H9 (cell line): ENCODE measurements at regions not wholly inside any gene's neighbourhood (a gene's known extent, or its start where the extent isn't known, plus 50 kb on each side); places are given as distances from the start of the nearest gene placed in this dataset.

Source experiments
- DNase-seq: peaks from one replicate; pipeline ENCODE4 v3.0.0-alpha.2; 2017
- H2AFZ ChIP-seq: one replicate; pipeline ENCODE4 v1.6.1; 2013; ENCODE audit warnings: mild to moderate bottlenecking, low read length, control low read depth, moderate library complexity
- H2AK5ac ChIP-seq: 2 replicates; pipeline ENCODE4 v1.6.1; 2013; ENCODE audit warnings: low read length, control low read depth, mixed read lengths; ENCODE audit not compliant: insufficient read length
- H2BK120ac ChIP-seq: one replicate; pipeline ENCODE4 v1.6.1; 2013; ENCODE audit warnings: low read depth, mild to moderate bottlenecking, low read length, control low read depth, inconsistent platforms; ENCODE audit not compliant: poor library complexity, severe bottlenecking
- H2BK12ac ChIP-seq: 2 replicates; pipeline ENCODE4 v1.6.1; 2013; ENCODE audit warnings: low read length, control low read depth, mixed read lengths, low read depth; ENCODE audit not compliant: insufficient read length
- H2BK15ac ChIP-seq: 2 replicates; pipeline ENCODE4 v1.6.1; 2013; ENCODE audit warnings: low read depth, low read length, control low read depth
- H2BK20ac ChIP-seq: one replicate; pipeline ENCODE4 v1.6.1; 2013; ENCODE audit warnings: low read depth, mild to moderate bottlenecking, low read length, control low read depth, inconsistent platforms; ENCODE audit not compliant: poor library complexity, severe bottlenecking
- H2BK5ac ChIP-seq: 2 replicates; pipeline ENCODE4 v1.6.1; 2013; ENCODE audit warnings: low read length, control low read depth, mixed read lengths; ENCODE audit not compliant: insufficient read length
- H3K14ac ChIP-seq: 2 replicates; pipeline ENCODE4 v1.6.1; 2013; ENCODE audit warnings: low read length, control low read depth; ENCODE audit not compliant: insufficient read depth
- H3K18ac ChIP-seq: 2 replicates; pipeline ENCODE4 v1.6.1; 2013; ENCODE audit warnings: low read depth, mild to moderate bottlenecking, mixed read lengths, low read length, control low read depth; ENCODE audit not compliant: insufficient read length
- H3K23ac ChIP-seq: 2 replicates; pipeline ENCODE4 v1.6.1; 2013; ENCODE audit warnings: low read length, control low read depth, mixed read lengths, low read depth; ENCODE audit not compliant: insufficient read length
- H3K23me2 ChIP-seq: 2 replicates; pipeline ENCODE4 v1.6.1; 2013; ENCODE audit warnings: low read depth, mild to moderate bottlenecking, mixed read lengths, low read length, control low read depth; ENCODE audit not compliant: insufficient read length, poor library complexity, severe bottlenecking
- H3K27ac ChIP-seq: 2 replicates; pipeline ENCODE4 v1.5.1; 2013; ENCODE audit warnings: low read length, control low read depth, mixed read lengths, low read depth; ENCODE audit not compliant: insufficient read length
- H3K27me3 ChIP-seq: 2 replicates; pipeline ENCODE4 v1.6.1; 2013; ENCODE audit warnings: low read length, control low read depth, inconsistent platforms; ENCODE audit not compliant: insufficient read depth
- H3K4ac ChIP-seq: 2 replicates; pipeline ENCODE4 v1.6.1; 2013; ENCODE audit warnings: low read depth, mild to moderate bottlenecking, control low read depth, inconsistent platforms, low read length, moderate library complexity
- H3K4me1 ChIP-seq: 2 replicates; pipeline ENCODE4 v1.6.1; 2013; ENCODE audit warnings: low read length, control low read depth, inconsistent platforms; ENCODE audit not compliant: insufficient read depth
- H3K4me2 ChIP-seq: 2 replicates; pipeline ENCODE4 v1.6.1; 2013; ENCODE audit warnings: low read length, control low read depth, mixed read lengths; ENCODE audit not compliant: insufficient read length, insufficient read depth
- H3K56ac ChIP-seq: 2 replicates; pipeline ENCODE4 v1.6.1; 2013; ENCODE audit warnings: low read depth, mild to moderate bottlenecking, mixed read lengths, low read length, control low read depth; ENCODE audit not compliant: insufficient read length
- H3K79me1 ChIP-seq: 2 replicates; pipeline ENCODE4 v1.6.1; 2013; ENCODE audit warnings: low read depth, mild to moderate bottlenecking, moderate library complexity, low read length, control low read depth, inconsistent platforms; ENCODE audit not compliant: insufficient read depth, poor library complexity, severe bottlenecking
- H3K79me2 ChIP-seq: 2 replicates; pipeline ENCODE4 v1.6.1; 2013; ENCODE audit warnings: low read length, control low read depth, inconsistent platforms; ENCODE audit not compliant: insufficient read depth
- H3K9ac ChIP-seq: 2 replicates; pipeline ENCODE4 v1.6.1; 2013; ENCODE audit warnings: low read length, control low read depth, mixed read lengths; ENCODE audit not compliant: insufficient read length; ENCODE audit errors: extremely low read depth
- H3K9me3 ChIP-seq: one replicate; pipeline ENCODE4 v1.6.1; 2013; ENCODE audit warnings: low read depth, low read length, inconsistent platforms; ENCODE audit not compliant: control insufficient read depth
- H3T11ph ChIP-seq: one replicate; pipeline ENCODE4 v1.6.1; 2013; ENCODE audit warnings: mild to moderate bottlenecking, low read length, control low read depth, inconsistent platforms
- H4K20me1 ChIP-seq: one replicate; pipeline ENCODE4 v1.6.1; 2013; ENCODE audit not compliant: control insufficient read depth, insufficient read length, insufficient read depth
- H4K5ac ChIP-seq: 2 replicates; pipeline ENCODE4 v1.6.1; 2013; ENCODE audit warnings: low read depth, mild to moderate bottlenecking, mixed read lengths, low read length, control low read depth; ENCODE audit not compliant: insufficient read length
- H4K8ac ChIP-seq: replicated peaks from 2 replicates; pipeline ENCODE4 v1.6.1; 2013; ENCODE audit warnings: low read length, control low read depth, mixed read lengths, low read depth; ENCODE audit not compliant: insufficient read length
- H4K91ac ChIP-seq: 2 replicates; pipeline ENCODE4 v1.6.1; 2013; ENCODE audit warnings: low read depth, mild to moderate bottlenecking, moderate library complexity, mixed read lengths, low read length, control low read depth; ENCODE audit not compliant: insufficient read length
- H3K27ac Mint-ChIP-seq, 3 experiments: 2 replicates in 2 of 3; 3 replicates in 1 of 3; pipeline ENCODE4 v1.8.0; 2020 to 2021; ENCODE audit warnings: mixed read lengths in 3 of 3, mild to moderate bottlenecking in 1 of 3, moderate library complexity in 1 of 3
- H3K27me3 Mint-ChIP-seq: 2 replicates; pipeline ENCODE4 v1.8.0; 2021; ENCODE audit warnings: low read depth, mild to moderate bottlenecking, moderate library complexity, mixed read lengths
- H3K36me3 Mint-ChIP-seq, 3 experiments: 2 replicates in 2 of 3; 3 replicates in 1 of 3; pipeline ENCODE4 v1.8.0; 2020 to 2021; ENCODE audit warnings: low read depth in 3 of 3, mixed read lengths in 3 of 3; ENCODE audit not compliant: insufficient read depth in 1 of 3
- H3K4me1 Mint-ChIP-seq, 2 experiments: 2 replicates each; pipeline ENCODE4 v1.8.0; 2020; ENCODE audit warnings: mixed read lengths in 2 of 2
- H3K4me3 Mint-ChIP-seq, 2 experiments: 2 replicates in 1 of 2; 3 replicates in 1 of 2; pipeline ENCODE4 v1.8.0; 2020 to 2021; ENCODE audit warnings: mild to moderate bottlenecking in 2 of 2, mixed read lengths in 2 of 2, moderate library complexity in 1 of 2
- H3K9me3 Mint-ChIP-seq, 2 experiments: 2 replicates in 1 of 2; 3 replicates in 1 of 2; pipeline ENCODE4 v1.8.0; 2020; ENCODE audit warnings: mild to moderate bottlenecking in 2 of 2, mixed read lengths in 2 of 2, moderate library complexity in 1 of 2
- WGBS: extraction: QIAGEN DNeasy Blood & Tissue Kit; methylation state at CpG from one replicate; pipeline ENCODE4 v1.1.7; 2013; ENCODE audit warnings: missing lambda C conversion rate, low lambda C conversion rate, mixed read lengths; ENCODE audit not compliant: insufficient read length; ENCODE audit errors: extremely low coverage; 5-methylcytosine and 5-hydroxymethylcytosine counted together
- TF ChIP-seq, protein P1 (sequence below): fragments of 200-600 bp; sonication (generic); conservative IDR thresholded peaks from 3 replicates; pipeline ENCODE4 v1.8.0; 2021; ENCODE audit warnings: antibody characterized with exemption, mild to moderate bottlenecking

DNA sequence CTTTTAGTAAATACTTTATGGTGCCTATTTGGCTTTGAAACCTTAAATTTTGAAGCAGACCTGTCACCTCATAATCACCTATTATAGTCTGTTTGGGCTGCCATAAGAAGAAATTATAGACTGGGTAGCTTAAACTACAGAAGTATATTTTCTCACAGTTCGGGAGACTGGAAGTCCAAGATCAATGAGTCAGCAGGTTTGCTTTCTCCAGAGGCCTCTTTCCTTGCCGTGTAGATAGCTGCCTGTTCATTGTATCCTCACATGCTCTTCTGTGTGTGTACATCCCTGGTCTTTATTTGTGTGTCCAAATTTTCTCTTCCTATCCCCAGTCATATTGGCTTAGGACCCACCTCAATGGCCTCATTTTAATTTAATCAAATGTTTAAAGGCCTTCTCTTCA, 518.2 kb downstream of the ADGRL2 start:
- H3K27ac Mint-ChIP-seq, result peak overlapping the region in 1 of 3 experiments; percentile 4; a peak in 1 of 7 replicates

More for the DNA sequence above, 518.2 kb downstream of the ADGRL2 start:
- Histone ChIP-seq H3K27me3 (no peaks in the 10 kb centered on the region), H2AFZ (no peak overlapping the region), H4K5ac (no peak overlapping the region), H3K23ac (no peak overlapping the region), H3K14ac (no peak overlapping the region), H2BK12ac (no peak overlapping the region), H3K9ac (no peak overlapping the region), H3K56ac (no peak overlapping the region), H2BK20ac (no peak overlapping the region), H3K9me3 (no peaks in the 10 kb centered on the region), H2BK120ac (no peak overlapping the region), H3K18ac (no peak overlapping the region), H4K20me1 (no peaks in the 10 kb centered on the region), H4K91ac (no peak overlapping the region), H3K4me1 (no peaks in the 10 kb centered on the region), H3T11ph (no peak overlapping the region), H2AK5ac (no peak overlapping the region), H3K79me1 (no peaks in the 10 kb centered on the region), H3K27ac (no peak overlapping the region), H2BK5ac (no peak overlapping the region), H2BK15ac (no peak overlapping the region), H3K79me2 (no peaks in the 10 kb centered on the region), H3K23me2 (no peaks in the 10 kb centered on the region), H3K4me2 (no peak overlapping the region), H4K8ac (no peak overlapping the region), H3K4ac (no peak overlapping the region)
- DNase-seq, result no peak
- H3K27me3 Mint-ChIP-seq, result no peaks in the 10 kb centered on the region
- H3K4me3 Mint-ChIP-seq, result no peak overlapping the region
- WGBS, result no CpG with 5 or more reads among the region's 2 CpGs
- TF ChIP-seq, protein P1, sequence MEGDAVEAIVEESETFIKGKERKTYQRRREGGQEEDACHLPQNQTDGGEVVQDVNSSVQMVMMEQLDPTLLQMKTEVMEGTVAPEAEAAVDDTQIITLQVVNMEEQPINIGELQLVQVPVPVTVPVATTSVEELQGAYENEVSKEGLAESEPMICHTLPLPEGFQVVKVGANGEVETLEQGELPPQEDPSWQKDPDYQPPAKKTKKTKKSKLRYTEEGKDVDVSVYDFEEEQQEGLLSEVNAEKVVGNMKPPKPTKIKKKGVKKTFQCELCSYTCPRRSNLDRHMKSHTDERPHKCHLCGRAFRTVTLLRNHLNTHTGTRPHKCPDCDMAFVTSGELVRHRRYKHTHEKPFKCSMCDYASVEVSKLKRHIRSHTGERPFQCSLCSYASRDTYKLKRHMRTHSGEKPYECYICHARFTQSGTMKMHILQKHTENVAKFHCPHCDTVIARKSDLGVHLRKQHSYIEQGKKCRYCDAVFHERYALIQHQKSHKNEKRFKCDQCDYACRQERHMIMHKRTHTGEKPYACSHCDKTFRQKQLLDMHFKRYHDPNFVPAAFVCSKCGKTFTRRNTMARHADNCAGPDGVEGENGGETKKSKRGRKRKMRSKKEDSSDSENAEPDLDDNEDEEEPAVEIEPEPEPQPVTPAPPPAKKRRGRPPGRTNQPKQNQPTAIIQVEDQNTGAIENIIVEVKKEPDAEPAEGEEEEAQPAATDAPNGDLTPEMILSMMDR, result no peak
- no peaks in the 10 kb centered on the region; a peak in 1 of 5 replicates for H3K9me3 Mint-ChIP-seq
- H3K36me3 Mint-ChIP-seq, result no peaks in the 10 kb centered on the region; a peak in 1 of 7 replicates
- H3K4me1 Mint-ChIP-seq, result no peaks in the 10 kb centered on the region
